ENCODE measurements at regions not wholly inside any gene's neighbourhood (a gene's known extent, or its start where the extent isn't known, plus 50 kb on each side); places are given as distances from the start of the nearest gene placed in this dataset.

GRCh38 chr13:70347947-70348620 lies 239.8 kb upstream of the KLHL1 start:
- H3K9me3 Mint-ChIP-seq: peaks cover 16% of the 10 kb centered on the region

GRCh38 chr13:70339738-70340137 lies 231.5 kb upstream of the KLHL1 start:
- Mint-ChIP-seq H3K4me1 (ENCODE audit: low read depth) (no peaks in the 10 kb centered on the region), H3K9me3 (no peaks in the 10 kb centered on the region), H3K36me3 (ENCODE audit: low read depth) (no peaks in the 10 kb centered on the region), H3K27me3 (ENCODE audit: low read depth) (no peaks in the 10 kb centered on the region), H3K27ac (no peak overlapping the region), H3K4me3 (no peak overlapping the region)
- no peak for DNase-seq (ENCODE audit: low spot score)

More at GRCh38 chr13:70347947-70348620, 239.8 kb upstream of the KLHL1 start:
- Mint-ChIP-seq H3K4me1 (ENCODE audit: low read depth) (no peaks in the 10 kb centered on the region), H3K27me3 (ENCODE audit: low read depth) (no peaks in the 10 kb centered on the region), H3K36me3 (ENCODE audit: low read depth) (no peaks in the 10 kb centered on the region), H3K4me3 (no peak overlapping the region), H3K27ac (no peak overlapping the region)
- DNase-seq (ENCODE audit: low spot score): no peak

- H3K9me3 Mint-ChIP-seq: no peaks in the 10 kb centered on the region
- H3K27me3 Mint-ChIP-seq (ENCODE audit: low read depth): no peaks in the 10 kb centered on the region
- H3K36me3 Mint-ChIP-seq (ENCODE audit: low read depth): no peaks in the 10 kb centered on the region
- DNase-seq (ENCODE audit: low spot score): no peak
- no peak overlapping the region for H3K4me3 Mint-ChIP-seq
- H3K4me1 Mint-ChIP-seq (ENCODE audit: low read depth): no peaks in the 10 kb centered on the region
- no peak overlapping the region for H3K27ac Mint-ChIP-seq
These were observed 230.4 kb upstream of the KLHL1 start for GRCh38 chr13:70338609-70339008.

- H3K27me3 Mint-ChIP-seq (ENCODE audit: low read depth): no peaks in the 10 kb centered on the region
- H3K4me1 Mint-ChIP-seq (ENCODE audit: low read depth): no peaks in the 10 kb centered on the region
- H3K36me3 Mint-ChIP-seq (ENCODE audit: low read depth): no peaks in the 10 kb centered on the region
- no peak overlapping the region for H3K4me3 Mint-ChIP-seq
- H3K27ac Mint-ChIP-seq: no peak overlapping the region
- H3K9me3 Mint-ChIP-seq: no peaks in the 10 kb centered on the region
- no peak for DNase-seq (ENCODE audit: low spot score)
These were observed 228.6 kb upstream of the KLHL1 start for GRCh38 chr13:70336866-70337265.

GRCh38 chr13:70333752-70334151 lies 225.5 kb upstream of the KLHL1 start:
- no peaks in the 10 kb centered on the region for H3K27me3 Mint-ChIP-seq (ENCODE audit: low read depth)
- no peak overlapping the region for H3K4me3 Mint-ChIP-seq
- no peak for DNase-seq (ENCODE audit: low spot score)
- H3K27ac Mint-ChIP-seq: no peak overlapping the region
- no peaks in the 10 kb centered on the region for H3K4me1 Mint-ChIP-seq (ENCODE audit: low read depth)
- no peaks in the 10 kb centered on the region for H3K36me3 Mint-ChIP-seq (ENCODE audit: low read depth)
- no peaks in the 10 kb centered on the region for H3K9me3 Mint-ChIP-seq

- DNase-seq (ENCODE audit: low spot score): no peak
- Mint-ChIP-seq H3K27ac (no peak overlapping the region), H3K27me3 (ENCODE audit: low read depth) (no peaks in the 10 kb centered on the region), H3K4me1 (ENCODE audit: low read depth) (no peaks in the 10 kb centered on the region), H3K4me3 (no peak overlapping the region), H3K36me3 (ENCODE audit: low read depth) (no peaks in the 10 kb centered on the region), H3K9me3 (no peaks in the 10 kb centered on the region)
These were observed 222.6 kb upstream of the KLHL1 start for GRCh38 chr13:70330697-70331361.

- no peaks in the 10 kb centered on the region for H3K36me3 Mint-ChIP-seq (ENCODE audit: low read depth)
- no peak for DNase-seq (ENCODE audit: low spot score)
- no peaks in the 10 kb centered on the region for H3K27me3 Mint-ChIP-seq (ENCODE audit: low read depth)
- H3K27ac Mint-ChIP-seq: no peak overlapping the region
- H3K4me1 Mint-ChIP-seq (ENCODE audit: low read depth): no peaks in the 10 kb centered on the region
- no peak overlapping the region for H3K4me3 Mint-ChIP-seq
- peaks cover 3% of the 10 kb centered on the region for H3K9me3 Mint-ChIP-seq
These were observed 216.3 kb upstream of the KLHL1 start for GRCh38 chr13:70324519-70324918.

DNA sequence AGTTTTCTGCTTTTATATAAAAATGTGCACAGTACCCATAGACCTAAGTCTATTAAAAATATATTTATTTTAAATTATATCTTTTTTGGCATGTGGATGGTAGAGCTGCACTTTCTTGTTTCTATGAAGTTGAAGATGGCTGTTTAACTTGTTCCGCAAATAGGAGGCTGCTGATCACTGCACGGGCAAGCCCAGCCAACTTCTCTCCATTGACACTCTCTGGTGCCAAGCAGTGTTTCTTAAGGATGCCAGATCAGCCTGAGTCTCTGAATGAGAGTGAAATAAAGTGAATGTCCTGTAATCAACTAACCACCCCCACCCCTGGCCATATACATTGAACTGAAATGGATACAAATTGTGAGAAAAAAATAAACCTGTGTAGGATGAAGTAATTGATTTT lies 202.9 kb upstream of the KLHL1 start:
- no peaks in the 10 kb centered on the region for H3K36me3 Mint-ChIP-seq (ENCODE audit: low read depth)
- DNase-seq (ENCODE audit: low spot score): no peak
- no peaks in the 10 kb centered on the region for H3K4me1 Mint-ChIP-seq (ENCODE audit: low read depth)
- H3K27me3 Mint-ChIP-seq (ENCODE audit: low read depth): no peaks in the 10 kb centered on the region
- no peak overlapping the region for H3K4me3 Mint-ChIP-seq
- no peak overlapping the region for H3K27ac Mint-ChIP-seq
- no peaks in the 10 kb centered on the region for H3K9me3 Mint-ChIP-seq

DNA sequence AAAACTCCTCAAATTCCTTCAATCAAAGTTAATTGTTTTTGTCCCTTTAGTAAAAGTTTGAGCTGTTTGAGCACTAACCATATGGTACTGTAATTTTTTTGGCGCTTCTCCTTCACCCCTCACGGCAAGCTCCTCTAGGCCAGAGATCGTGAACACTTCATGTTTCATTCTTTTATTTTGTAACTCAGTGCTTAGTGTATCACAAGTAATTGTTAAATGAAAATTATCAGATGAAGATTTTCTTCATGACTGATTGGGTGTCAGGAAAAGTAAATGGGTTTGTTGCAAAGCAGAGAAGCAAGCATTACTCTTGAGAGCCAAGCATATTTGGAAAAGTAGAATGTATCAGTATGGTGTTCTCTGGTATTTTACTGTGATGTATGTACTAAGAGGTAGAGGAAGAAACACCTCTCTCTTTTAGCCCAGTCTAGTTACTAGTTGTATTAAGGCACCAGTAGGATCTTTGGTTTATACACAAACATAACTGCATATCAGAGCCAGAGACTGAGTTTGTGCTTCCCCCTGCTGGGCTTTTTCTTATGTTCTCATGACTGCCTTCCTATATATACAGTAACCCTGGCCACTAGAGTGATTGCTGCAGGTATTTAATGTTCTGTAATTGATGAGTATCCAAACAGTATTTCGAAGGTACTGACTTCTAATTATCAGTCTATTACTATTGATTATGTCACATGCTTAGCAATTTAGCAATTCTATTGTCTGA lies 202.3 kb upstream of the KLHL1 start:
- Mint-ChIP-seq H3K27ac (no peak overlapping the region), H3K27me3 (ENCODE audit: low read depth) (no peaks in the 10 kb centered on the region), H3K9me3 (no peaks in the 10 kb centered on the region), H3K36me3 (ENCODE audit: low read depth) (no peaks in the 10 kb centered on the region), H3K4me1 (ENCODE audit: low read depth) (no peaks in the 10 kb centered on the region), H3K4me3 (no peak overlapping the region)
- no peak for DNase-seq (ENCODE audit: low spot score)

DNA sequence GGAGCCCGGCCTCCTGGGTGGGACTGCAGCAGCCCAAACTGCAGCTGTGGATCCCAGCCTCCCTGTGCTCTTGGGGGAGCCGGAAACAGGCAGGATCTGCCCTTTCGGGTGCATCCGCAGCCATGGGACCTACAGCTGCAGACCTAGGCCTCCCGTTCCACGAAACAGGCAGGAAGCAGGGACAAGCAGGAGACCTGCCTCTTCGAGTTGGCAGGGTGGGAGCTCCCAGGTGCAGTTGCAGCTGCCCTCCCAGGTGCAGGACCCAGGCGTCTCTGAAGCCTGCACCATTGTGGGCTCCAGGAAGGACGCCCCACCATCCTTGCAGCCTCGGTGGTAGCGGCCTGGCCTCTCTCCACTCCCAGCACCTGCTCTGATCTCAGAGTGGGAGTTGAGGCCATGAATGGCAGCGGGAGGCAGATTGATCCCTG lies 189.0 kb upstream of the KLHL1 start:
- no peak overlapping the region for H3K27ac Mint-ChIP-seq
- no peak overlapping the region for H3K4me3 Mint-ChIP-seq
- no peak for DNase-seq (ENCODE audit: low spot score)
- H3K36me3 Mint-ChIP-seq (ENCODE audit: low read depth): peaks cover 2% of the 10 kb centered on the region
- H3K27me3 Mint-ChIP-seq (ENCODE audit: low read depth): no peaks in the 10 kb centered on the region
- H3K4me1 Mint-ChIP-seq (ENCODE audit: low read depth): no peaks in the 10 kb centered on the region
- H3K9me3 Mint-ChIP-seq: peaks cover 31% of the 10 kb centered on the region

GRCh38 chr13:70284371-70284770 lies 176.1 kb upstream of the KLHL1 start:
- Mint-ChIP-seq H3K4me3 (no peak overlapping the region), H3K9me3 (peaks cover 42% of the 10 kb centered on the region), H3K27me3 (ENCODE audit: low read depth) (no peaks in the 10 kb centered on the region), H3K27ac (no peak overlapping the region), H3K4me1 (ENCODE audit: low read depth) (no peaks in the 10 kb centered on the region), H3K36me3 (ENCODE audit: low read depth) (no peaks in the 10 kb centered on the region)
- no peak for DNase-seq (ENCODE audit: low spot score)

- H3K27ac Mint-ChIP-seq: no peak overlapping the region
- H3K36me3 Mint-ChIP-seq (ENCODE audit: low read depth): no peaks in the 10 kb centered on the region
- no peaks in the 10 kb centered on the region for H3K4me1 Mint-ChIP-seq (ENCODE audit: low read depth)
- no peak for DNase-seq (ENCODE audit: low spot score)
- H3K4me3 Mint-ChIP-seq: no peak overlapping the region
- H3K9me3 Mint-ChIP-seq: peaks cover 23% of the 10 kb centered on the region
- H3K27me3 Mint-ChIP-seq (ENCODE audit: low read depth): no peaks in the 10 kb centered on the region
These were observed 167.6 kb upstream of the KLHL1 start for GRCh38 chr13:70275841-70276240.

DNA sequence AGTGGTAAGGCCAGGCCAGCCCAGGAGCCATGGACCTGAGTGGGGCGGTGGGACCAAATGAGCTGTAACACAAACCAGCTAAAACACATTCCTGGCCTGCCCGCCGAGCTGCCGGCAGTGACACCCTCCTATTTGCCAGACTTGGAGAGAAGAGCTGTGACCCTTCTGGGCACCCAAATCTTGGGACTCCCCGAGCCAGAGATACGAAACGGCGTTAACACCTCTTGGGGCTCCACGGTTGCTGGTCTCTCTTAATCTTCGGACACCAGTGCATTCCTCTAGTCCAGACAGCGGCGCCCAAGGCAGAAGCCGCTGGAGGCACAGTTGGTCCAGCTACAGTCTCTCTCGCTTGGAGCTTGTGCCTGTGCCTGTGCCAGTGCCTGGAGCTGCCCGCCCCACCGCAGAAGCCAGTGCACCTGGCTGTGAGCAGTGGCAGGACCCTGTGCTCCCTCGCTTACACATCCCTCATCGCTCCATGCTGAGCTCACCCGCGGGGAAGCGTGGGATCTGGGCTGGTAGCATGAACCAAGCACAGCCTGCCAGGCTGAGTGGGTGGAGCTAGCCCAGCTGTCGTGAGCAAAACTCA lies 147.2 kb upstream of the KLHL1 start:
- Mint-ChIP-seq H3K27me3 (ENCODE audit: low read depth) (no peaks in the 10 kb centered on the region), H3K9me3 (peaks cover 36% of the 10 kb centered on the region), H3K4me3 (no peak overlapping the region), H3K27ac (no peak overlapping the region), H3K4me1 (ENCODE audit: low read depth) (no peaks in the 10 kb centered on the region), H3K36me3 (ENCODE audit: low read depth) (no peaks in the 10 kb centered on the region)
- DNase-seq (ENCODE audit: low spot score): no peak

DNA sequence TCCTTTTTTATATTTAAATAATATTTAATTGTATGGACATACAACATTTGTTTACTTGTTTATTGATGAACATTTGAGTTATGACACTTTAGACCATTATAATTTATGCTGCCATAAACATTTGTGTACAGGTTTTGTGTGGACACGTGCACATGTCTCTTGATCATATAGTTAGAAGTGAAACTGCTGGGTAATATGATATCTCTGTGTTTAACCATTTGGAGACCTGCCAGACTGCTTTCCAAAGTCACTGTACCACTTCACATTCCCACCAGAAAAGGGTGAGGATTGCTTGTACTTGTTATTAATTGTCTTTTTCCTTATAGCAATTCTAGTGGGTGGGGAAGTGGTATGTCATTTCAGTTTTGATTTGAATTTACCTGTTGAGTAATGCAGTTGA lies 145.6 kb upstream of the KLHL1 start:
- Mint-ChIP-seq H3K9me3 (peaks cover 42% of the 10 kb centered on the region), H3K27me3 (ENCODE audit: low read depth) (no peaks in the 10 kb centered on the region), H3K4me1 (ENCODE audit: low read depth) (no peaks in the 10 kb centered on the region), H3K27ac (no peak overlapping the region), H3K36me3 (ENCODE audit: low read depth) (no peaks in the 10 kb centered on the region), H3K4me3 (no peak overlapping the region)
- DNase-seq (ENCODE audit: low spot score): no peak

Measured in T-helper 2 cell treated with Interferon-gamma antibody and Interleukin-4, amounts not matched to agents 5 μg/mL and 100 μg/mL, for 36 hours (primary cell).